ENCODE measurements at regions not wholly inside any gene's neighbourhood (a gene's known extent, or its start where the extent isn't known, plus 50 kb on each side); places are given as distances from the start of the nearest gene placed in this dataset.

DNA sequence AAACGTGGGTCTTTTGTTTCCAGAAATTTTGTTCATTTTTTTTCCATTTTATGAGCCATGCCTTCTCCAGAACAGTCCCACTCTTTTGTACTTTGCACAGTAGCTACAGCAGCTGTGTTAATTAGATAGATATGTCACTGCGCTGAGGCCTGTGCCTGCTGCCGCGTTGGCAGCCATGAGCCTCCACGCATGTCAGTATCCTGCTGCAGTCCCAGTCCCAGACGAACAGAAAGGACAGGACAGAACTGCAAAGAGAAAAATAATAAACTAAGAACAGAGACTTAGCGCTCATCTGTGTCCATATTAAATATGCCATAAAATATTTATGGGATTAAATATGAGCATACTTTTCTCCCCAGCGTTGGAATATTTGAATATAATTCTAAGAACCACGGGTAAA, 442.4 kb upstream of the RARB start:
- intact Hi-C loops (cut with micrococcal nuclease) = no loop called here
- POLR2A ChIA-PET = no interaction called here
- BruUV-seq (replicated peaks) = no TSS peak

More for the DNA sequence above, 442.4 kb upstream of the RARB start:
- H3K79me2 ChIP-seq (ENCODE audit: control insufficient read depth, insufficient read depth, low read length) = no peaks in the 10 kb centered on the region
- in situ Hi-C loops (cut with MboI) = no loop called here
- no peaks in the 10 kb centered on the region for H3K27me3 ChIP-seq (ENCODE audit: control insufficient read depth in 2 of 2, insufficient read depth in 2 of 2, low read length in 2 of 2)
- H3K4me3 ChIP-seq = no peak overlapping the region
- H3K9me3 ChIP-seq (replicated peaks; ENCODE audit: control insufficient read depth, insufficient read depth, low read depth, low read length) = peaks cover 2% of the 10 kb centered on the region; the same call in 1 of the 2 replicates
- H2AFZ ChIP-seq (ENCODE audit: low read depth, low read length) = no peak overlapping the region
- TF ChIP-seq FOXJ2 (tag; IDR thresholded peaks at IDR 0.05) = no peak
- TF ChIP-seq, protein P1, sequence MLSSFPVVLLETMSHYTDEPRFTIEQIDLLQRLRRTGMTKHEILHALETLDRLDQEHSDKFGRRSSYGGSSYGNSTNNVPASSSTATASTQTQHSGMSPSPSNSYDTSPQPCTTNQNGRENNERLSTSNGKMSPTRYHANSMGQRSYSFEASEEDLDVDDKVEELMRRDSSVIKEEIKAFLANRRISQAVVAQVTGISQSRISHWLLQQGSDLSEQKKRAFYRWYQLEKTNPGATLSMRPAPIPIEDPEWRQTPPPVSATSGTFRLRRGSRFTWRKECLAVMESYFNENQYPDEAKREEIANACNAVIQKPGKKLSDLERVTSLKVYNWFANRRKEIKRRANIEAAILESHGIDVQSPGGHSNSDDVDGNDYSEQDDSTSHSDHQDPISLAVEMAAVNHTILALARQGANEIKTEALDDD (IDR thresholded peaks at IDR 0.05) = no peak
- TF ChIP-seq, protein P2, sequence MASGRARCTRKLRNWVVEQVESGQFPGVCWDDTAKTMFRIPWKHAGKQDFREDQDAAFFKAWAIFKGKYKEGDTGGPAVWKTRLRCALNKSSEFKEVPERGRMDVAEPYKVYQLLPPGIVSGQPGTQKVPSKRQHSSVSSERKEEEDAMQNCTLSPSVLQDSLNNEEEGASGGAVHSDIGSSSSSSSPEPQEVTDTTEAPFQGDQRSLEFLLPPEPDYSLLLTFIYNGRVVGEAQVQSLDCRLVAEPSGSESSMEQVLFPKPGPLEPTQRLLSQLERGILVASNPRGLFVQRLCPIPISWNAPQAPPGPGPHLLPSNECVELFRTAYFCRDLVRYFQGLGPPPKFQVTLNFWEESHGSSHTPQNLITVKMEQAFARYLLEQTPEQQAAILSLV (tag; IDR thresholded peaks at IDR 0.05) = no peak
- no peak for TF ChIP-seq ZNF282 (CRISPR knock-in tag; IDR thresholded peaks at IDR 0.05)
- TF ChIP-seq RBM39 (optimal IDR thresholded peaks at IDR 0.05; ENCODE audit: low read depth, low read length) = no peak
- TF ChIP-seq RBM14 (IDR thresholded peaks at IDR 0.05; ENCODE audit: borderline replicate concordance, insufficient read depth, low read depth, low read length) = no peak
- TF ChIP-seq MEF2A (IDR thresholded peaks at IDR 0.05; ENCODE audit: control insufficient read depth, low read depth, low read length) = no peak
- CTCF ChIA-PET (ENCODE audit: low intra/inter-chr PET ratio) = no interaction called here
- no peaks in the 10 kb centered on the region for H3K36me3 ChIP-seq (ENCODE audit: control insufficient read depth, insufficient read depth, low read length)
- H3K4me2 ChIP-seq (ENCODE audit: insufficient read depth, low read length) = no peak overlapping the region
- no peaks in the 10 kb centered on the region for H3K9me1 ChIP-seq (ENCODE audit: control insufficient read depth, insufficient read depth, low read length)
- no peaks in the 10 kb centered on the region for H4K20me1 ChIP-seq (replicated peaks; ENCODE audit: control insufficient read depth, insufficient read depth, low read length)
- DNase-seq (ENCODE audit: extremely low read depth in 1 of 4, low spot score in 3 of 4) = no peak
- H3K4me1 ChIP-seq (replicated peaks in 1 of 2; ENCODE audit: control insufficient read depth in 2 of 2, insufficient read depth in 2 of 2, low read length in 2 of 2) = no peaks in the 10 kb centered on the region
- no peak for FAIRE-seq
- 1% methylated on average over 9 of the region's 9 CpGs for WGBS (ENCODE audit: insufficient coverage, low coverage, missing lambda C conversion rate)
- H3K9ac ChIP-seq (ENCODE audit: insufficient read depth in 1 of 2, low read depth in 2 of 2, low read length in 2 of 2) = no peak overlapping the region
- no peak for ATAC-seq
- H3K27ac ChIP-seq (ENCODE audit: extremely low read depth, low read depth, low read length) = no peak overlapping the region

Measured in K562 (cell line).